CD4-positive, alpha-beta memory T cell (primary cell): ENCODE measurements at regions not wholly inside any gene's neighbourhood (a gene's known extent, or its start where the extent isn't known, plus 50 kb on each side); places are given as distances from the start of the nearest gene placed in this dataset.

Experiments used
- CTCF ChIA-PET: fragments of 350-600 bp; sonication (Branson Sonifier 250); formaldehyde crosslinking; loops from one replicate; lab custom pipeline; 2021; ENCODE audit warnings: inconsistent platforms; ENCODE audit not compliant: partially characterized antibody; lab: Charles Lee
- POLR2A ChIA-PET: fragments of 350-600 bp; sonication (Branson Sonifier 250); formaldehyde crosslinking; loops from one replicate; lab custom pipeline; 2021; ENCODE audit not compliant: partially characterized antibody; lab: Charles Lee
- DNase-seq, 5 donors: peaks; one replicate each; pipeline versions ENCODE4 v3.0.0 to v3.0.0-alpha.2; 2020 to 2022; ENCODE audit warnings: mixed read lengths in 1 of 5
- H3K27ac ChIP-seq: one replicate; pipeline ENCODE4 v1.7.0; 2013; ENCODE audit warnings: low read depth, low read length
- H3K27me3 ChIP-seq: 2 replicates; pipeline ENCODE4 v1.7.0; 2013; ENCODE audit warnings: mild to moderate bottlenecking, low read length, moderate library complexity; ENCODE audit not compliant: insufficient read depth
- H3K36me3 ChIP-seq: 2 replicates; pipeline ENCODE4 v1.7.0; 2013; ENCODE audit warnings: mild to moderate bottlenecking, low read length, moderate library complexity; ENCODE audit not compliant: insufficient read depth
- H3K4me1 ChIP-seq: 2 replicates; pipeline ENCODE4 v1.7.0; 2013; ENCODE audit warnings: mild to moderate bottlenecking, low read length, moderate library complexity; ENCODE audit not compliant: insufficient read depth
- H3K4me3 ChIP-seq, 2 donors: one replicate each; pipeline ENCODE4 v1.7.0; 2013; ENCODE audit warnings: low read length in 2 of 2, mild to moderate bottlenecking in 1 of 2
- H3K9me3 ChIP-seq, 2 donors: one replicate each; pipeline ENCODE4 v1.7.0; 2013; ENCODE audit warnings: low read length in 2 of 2, control low read depth in 1 of 2; ENCODE audit not compliant: control insufficient read depth in 1 of 2
- H3K27ac Mint-ChIP-seq, 7 donors: one replicate each; pipeline ENCODE4 v1.8.0; 2020 to 2021; ENCODE audit warnings: mixed read lengths in 7 of 7, mild to moderate bottlenecking in 6 of 7, inconsistent platforms in 3 of 7, moderate library complexity in 3 of 7
- H3K27me3 Mint-ChIP-seq, 2 donors: one replicate each; pipeline ENCODE4 v1.8.0; 2020 to 2021; ENCODE audit warnings: mixed read lengths in 2 of 2
- H3K36me3 Mint-ChIP-seq, 2 donors: one replicate each; pipeline ENCODE4 v1.8.0; 2020 to 2021; ENCODE audit warnings: mixed read lengths in 2 of 2, inconsistent platforms in 1 of 2, mild to moderate bottlenecking in 1 of 2
- H3K4me1 Mint-ChIP-seq, 4 donors: one replicate each; pipeline ENCODE4 v1.8.0; 2020 to 2021; ENCODE audit warnings: mixed read lengths in 4 of 4, mild to moderate bottlenecking in 1 of 4
- H3K4me3 Mint-ChIP-seq, 8 donors: one replicate each; pipeline ENCODE4 v1.8.0; 2020 to 2021; ENCODE audit warnings: mixed read lengths in 8 of 8, mild to moderate bottlenecking in 7 of 8, moderate library complexity in 6 of 8, inconsistent platforms in 3 of 8
- H3K9me3 Mint-ChIP-seq, 8 donors: one replicate each; pipeline ENCODE4 v1.8.0; 2020 to 2021; ENCODE audit warnings: mixed read lengths in 8 of 8, mild to moderate bottlenecking in 5 of 8, inconsistent platforms in 3 of 8, moderate library complexity in 1 of 8
- intact Hi-C: fragments of 100-400 bp; cut with micrococcal nuclease; formaldehyde crosslinking; loops from one replicate; pipeline ENCODE4 v1.15.1; 2023

DNA sequence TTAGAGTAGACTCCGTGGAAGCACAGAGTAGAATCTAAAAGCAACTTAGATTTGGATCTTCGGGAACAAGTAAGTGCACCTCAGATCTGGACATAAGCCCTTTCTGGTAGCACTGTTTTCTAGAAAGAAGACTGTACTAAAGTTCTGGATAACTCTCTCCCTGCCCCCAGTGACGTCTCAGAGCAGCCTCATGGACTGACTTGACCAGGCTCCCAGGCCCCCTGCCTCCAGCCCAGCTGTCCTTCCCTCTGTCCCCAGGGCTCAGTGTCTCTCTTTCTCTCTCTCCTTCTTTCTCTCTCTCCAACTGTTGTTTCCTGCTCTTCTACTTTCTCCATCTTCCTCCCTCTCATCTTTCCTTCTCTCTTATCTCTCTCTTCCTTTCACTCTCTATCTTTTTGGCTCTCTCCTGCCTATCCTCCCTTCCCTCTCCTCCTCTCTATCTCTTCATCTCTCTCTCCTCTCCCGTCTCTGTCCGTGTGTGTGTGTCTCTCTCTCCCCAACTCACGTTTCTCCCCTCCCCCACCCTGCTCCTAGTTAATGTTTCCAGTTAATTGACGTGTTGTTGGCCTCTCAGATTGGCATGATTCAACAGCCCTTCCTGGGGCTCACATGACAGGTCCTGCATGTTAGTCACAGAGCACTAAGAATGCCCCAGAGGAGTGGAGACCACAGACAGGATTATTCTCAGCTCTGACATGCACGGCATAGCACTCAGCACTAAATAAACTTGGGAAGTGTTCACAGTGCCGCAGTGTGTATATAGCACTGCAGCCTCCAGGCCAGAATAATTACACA, 180.4 kb upstream of the FOXQ1 start:
- peaks cover 0 to 2% (median 0%) of the 10 kb centered on the region in 8 donors for H3K9me3 Mint-ChIP-seq
- H3K4me3 Mint-ChIP-seq, result no peak overlapping the region
- H3K27ac Mint-ChIP-seq, result no peak overlapping the region
- H3K27me3 ChIP-seq, result no peaks in the 10 kb centered on the region
- peaks cover 3 to 5% (median 4%) of the 10 kb centered on the region in 4 donors for H3K4me1 Mint-ChIP-seq
- H3K4me3 ChIP-seq, result no peak overlapping the region
- CTCF ChIA-PET, result no interaction called here
- intact Hi-C loops, result no loop called here
- no peak for DNase-seq
- H3K36me3 Mint-ChIP-seq, result no peaks in the 10 kb centered on the region
- H3K27me3 Mint-ChIP-seq, result peaks cover 7 to 9% of the 10 kb centered on the region in 2 donors
- no peak overlapping the region for H3K27ac ChIP-seq
- no peaks in the 10 kb centered on the region for H3K36me3 ChIP-seq
- no peaks in the 10 kb centered on the region for H3K9me3 ChIP-seq
- POLR2A ChIA-PET, result no interaction called here
- no peaks in the 10 kb centered on the region for H3K4me1 ChIP-seq

DNA sequence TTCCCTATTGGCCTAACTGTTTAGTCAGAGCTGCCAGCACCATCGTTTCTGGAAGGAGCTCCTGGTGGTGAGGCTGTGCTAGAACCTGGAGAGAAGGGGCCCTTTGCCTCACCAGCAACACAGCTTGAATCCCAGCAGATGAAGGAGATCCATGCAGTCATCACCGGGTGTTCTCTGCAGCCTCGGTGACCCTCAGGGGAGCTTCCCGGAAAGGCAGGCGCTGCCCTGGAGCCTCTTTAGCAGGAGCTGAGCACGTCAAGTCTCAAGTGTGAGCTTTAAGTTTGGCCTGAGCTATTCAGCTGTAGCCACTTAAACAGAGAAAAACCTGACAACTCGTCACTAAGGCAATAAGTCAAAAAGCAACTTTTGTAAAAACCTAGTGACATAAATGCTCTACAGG, 181.2 kb upstream of the FOXQ1 start:
- ChIA-PET POLR2A (no interaction called here), CTCF (no interaction called here)
- peaks cover 3 to 5% (median 4%) of the 10 kb centered on the region in 4 donors for H3K4me1 Mint-ChIP-seq
- H3K9me3 ChIP-seq, result no peaks in the 10 kb centered on the region
- H3K27me3 ChIP-seq, result no peaks in the 10 kb centered on the region
- no peak overlapping the region for H3K4me3 Mint-ChIP-seq
- intact Hi-C loops, result no loop called here
- H3K9me3 Mint-ChIP-seq, result peaks cover 0 to 2% (median 0%) of the 10 kb centered on the region in 8 donors
- H3K27me3 Mint-ChIP-seq, result peaks cover 7 to 9% of the 10 kb centered on the region in 2 donors
- no peaks in the 10 kb centered on the region for H3K36me3 ChIP-seq
- no peaks in the 10 kb centered on the region for H3K4me1 ChIP-seq
- DNase-seq, result no peak
- H3K36me3 Mint-ChIP-seq, result no peaks in the 10 kb centered on the region
- no peak overlapping the region for H3K27ac ChIP-seq
- H3K4me3 ChIP-seq, result no peak overlapping the region
- no peak overlapping the region for H3K27ac Mint-ChIP-seq

DNA sequence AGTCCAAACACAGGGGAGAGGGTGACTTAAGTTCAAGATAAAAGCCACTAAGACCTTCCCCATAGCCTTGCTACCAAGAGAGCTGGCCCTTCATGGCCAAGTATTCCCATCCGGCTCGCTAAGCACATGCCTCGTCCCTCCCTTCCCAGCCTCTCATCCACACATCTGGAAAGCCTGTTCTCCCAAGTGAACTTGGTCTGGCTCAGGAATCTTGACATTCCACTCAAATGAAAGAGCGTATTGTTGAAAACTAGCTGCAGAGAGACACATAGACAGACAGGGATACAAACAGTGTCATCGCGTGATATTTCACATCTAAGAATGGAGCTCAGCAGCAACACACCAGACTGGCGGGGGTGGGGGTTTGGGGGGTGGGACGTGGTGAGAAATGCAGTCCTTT, 182.8 kb upstream of the FOXQ1 start:
- H3K9me3 Mint-ChIP-seq, result peaks cover 0 to 2% (median 0%) of the 10 kb centered on the region in 8 donors

DNA sequence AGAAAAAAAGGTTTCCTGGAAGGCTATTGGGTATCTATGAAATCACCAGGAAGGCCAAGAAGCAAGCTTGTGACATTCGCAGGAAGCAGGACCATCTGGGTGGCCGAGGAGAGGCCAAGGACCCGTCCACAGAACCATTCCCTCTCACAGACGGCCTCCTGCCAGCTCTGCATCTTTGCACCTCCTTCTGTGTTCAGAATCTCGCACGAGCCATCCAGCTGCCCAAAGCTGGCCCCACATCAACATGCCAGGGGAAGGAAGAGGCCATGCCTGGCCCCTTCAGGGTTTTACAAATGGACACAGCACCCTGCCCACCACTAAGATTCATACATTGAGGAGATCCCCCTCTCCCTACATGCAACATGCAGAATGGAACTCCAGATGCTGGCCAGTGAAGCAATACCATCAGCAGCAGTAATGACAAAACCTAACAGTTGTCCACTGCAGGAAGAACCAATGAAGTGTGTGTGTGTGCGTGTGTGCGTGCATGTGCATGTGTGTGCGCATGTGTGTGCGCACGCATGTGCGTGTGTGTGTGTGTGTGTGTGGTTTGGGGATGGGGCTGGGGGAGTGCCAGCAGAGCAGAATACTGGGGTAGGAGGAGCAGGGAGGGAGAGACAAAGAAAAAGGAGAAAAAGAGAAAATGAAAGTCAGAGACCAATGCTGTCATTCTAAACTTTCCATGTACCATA, 184.2 kb upstream of the FOXQ1 start:
- H3K36me3 ChIP-seq, result no peaks in the 10 kb centered on the region
- DNase-seq, result no peak
- H3K27me3 Mint-ChIP-seq, result peaks cover 6 to 14% of the 10 kb centered on the region in 2 donors
- no peaks in the 10 kb centered on the region for H3K27me3 ChIP-seq
- H3K4me1 ChIP-seq, result no peaks in the 10 kb centered on the region
- H3K4me3 Mint-ChIP-seq, result peak overlapping the region in 1 of 8 donors; percentile 67
- H3K36me3 Mint-ChIP-seq, result no peaks in the 10 kb centered on the region
- peaks cover 0 to 4% (median 0%) of the 10 kb centered on the region in 8 donors for H3K9me3 Mint-ChIP-seq
- H3K9me3 ChIP-seq, result no peaks in the 10 kb centered on the region
- ChIA-PET CTCF (no interaction called here), POLR2A (no interaction called here)
- no peak overlapping the region for H3K27ac ChIP-seq
- intact Hi-C loops, result no loop called here
- H3K4me3 ChIP-seq, result no peak overlapping the region
- H3K27ac Mint-ChIP-seq, result no peak overlapping the region
- peaks cover 3 to 5% (median 4%) of the 10 kb centered on the region in 4 donors for H3K4me1 Mint-ChIP-seq

More for the DNA sequence above, 182.8 kb upstream of the FOXQ1 start:
- H3K9me3 ChIP-seq, result no peaks in the 10 kb centered on the region
- Mint-ChIP-seq H3K27me3 (peaks cover 6 to 9% of the 10 kb centered on the region in 2 donors), H3K4me1 (peaks cover 3 to 5% (median 4%) of the 10 kb centered on the region in 4 donors), H3K4me3 (no peak overlapping the region), H3K27ac (no peak overlapping the region), H3K36me3 (no peaks in the 10 kb centered on the region)
- no peak overlapping the region for H3K4me3 ChIP-seq
- ChIA-PET CTCF (no interaction called here), POLR2A (no interaction called here)
- DNase-seq, result no peak
- no peak overlapping the region for H3K27ac ChIP-seq
- H3K36me3 ChIP-seq, result no peaks in the 10 kb centered on the region
- no peaks in the 10 kb centered on the region for H3K27me3 ChIP-seq
- intact Hi-C loops, result no loop called here
- no peaks in the 10 kb centered on the region for H3K4me1 ChIP-seq

DNA sequence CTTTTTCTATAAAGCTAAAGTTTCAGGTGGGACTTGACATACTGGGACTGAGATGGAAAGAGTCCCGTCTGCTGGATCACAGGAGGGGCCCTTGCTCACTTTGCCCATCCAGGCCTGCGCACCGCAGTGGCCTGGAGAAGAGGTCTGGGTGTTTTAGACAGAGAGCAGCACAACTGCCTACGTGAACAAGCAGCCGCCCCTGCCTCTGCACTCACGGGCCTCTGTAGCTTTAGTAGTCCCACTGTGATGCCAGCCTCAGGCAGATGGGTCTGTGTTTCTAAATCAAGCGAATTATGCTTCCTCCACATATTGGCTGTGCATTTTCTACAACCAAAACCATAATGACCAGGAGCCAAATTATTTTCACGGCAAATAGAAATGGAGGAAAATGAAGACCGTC, 184.8 kb upstream of the FOXQ1 start:
- Mint-ChIP-seq H3K27me3 (peaks cover 6 to 11% of the 10 kb centered on the region in 2 donors), H3K36me3 (no peaks in the 10 kb centered on the region), H3K4me1 (peaks cover 3 to 5% (median 4%) of the 10 kb centered on the region in 4 donors), H3K27ac (no peak overlapping the region), H3K4me3 (no peak overlapping the region), H3K9me3 (peaks cover 0 to 4% (median 0%) of the 10 kb centered on the region in 8 donors)
- ChIA-PET POLR2A (no interaction called here), CTCF (no interaction called here)
- no peaks in the 10 kb centered on the region for H3K36me3 ChIP-seq
- no peaks in the 10 kb centered on the region for H3K9me3 ChIP-seq
- H3K27me3 ChIP-seq, result no peaks in the 10 kb centered on the region
- DNase-seq, result no peak
- H3K27ac ChIP-seq, result no peak overlapping the region
- intact Hi-C loops, result no loop called here
- H3K4me1 ChIP-seq, result no peaks in the 10 kb centered on the region
- no peak overlapping the region for H3K4me3 ChIP-seq

DNA sequence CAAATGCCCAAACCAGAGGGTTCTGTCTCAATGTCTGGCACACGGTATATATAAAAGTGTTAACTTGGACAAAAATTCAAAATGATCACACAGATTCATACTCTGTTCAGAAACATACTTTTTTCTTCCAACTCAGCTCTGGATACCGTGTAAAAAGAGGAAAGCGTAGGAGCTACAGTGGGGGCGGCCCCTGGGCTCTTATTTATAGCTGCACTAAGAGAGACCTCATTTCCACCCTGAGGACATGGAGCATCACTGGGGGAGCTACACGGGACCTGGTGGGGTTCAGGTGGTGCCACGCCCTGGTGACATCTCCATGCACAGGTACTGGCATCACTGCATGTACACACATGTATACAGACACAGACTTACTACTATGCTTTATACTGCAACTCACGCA, 185.9 kb upstream of the FOXQ1 start:
- Histone ChIP-seq H3K27ac (no peak overlapping the region), H3K9me3 (no peaks in the 10 kb centered on the region), H3K36me3 (no peaks in the 10 kb centered on the region), H3K27me3 (no peaks in the 10 kb centered on the region), H3K4me3 (no peak overlapping the region), H3K4me1 (no peaks in the 10 kb centered on the region)
- peaks cover 3 to 5% (median 4%) of the 10 kb centered on the region in 4 donors for H3K4me1 Mint-ChIP-seq
- no peak overlapping the region for H3K27ac Mint-ChIP-seq
- no peaks in the 10 kb centered on the region for H3K36me3 Mint-ChIP-seq
- no peak for DNase-seq
- peaks cover 0 to 4% (median 0%) of the 10 kb centered on the region in 8 donors for H3K9me3 Mint-ChIP-seq
- intact Hi-C loops, result no loop called here
- H3K27me3 Mint-ChIP-seq, result peaks cover 3 to 6% of the 10 kb centered on the region in 2 donors
- ChIA-PET CTCF (no interaction called here), POLR2A (no interaction called here)
- no peak overlapping the region for H3K4me3 Mint-ChIP-seq

DNA sequence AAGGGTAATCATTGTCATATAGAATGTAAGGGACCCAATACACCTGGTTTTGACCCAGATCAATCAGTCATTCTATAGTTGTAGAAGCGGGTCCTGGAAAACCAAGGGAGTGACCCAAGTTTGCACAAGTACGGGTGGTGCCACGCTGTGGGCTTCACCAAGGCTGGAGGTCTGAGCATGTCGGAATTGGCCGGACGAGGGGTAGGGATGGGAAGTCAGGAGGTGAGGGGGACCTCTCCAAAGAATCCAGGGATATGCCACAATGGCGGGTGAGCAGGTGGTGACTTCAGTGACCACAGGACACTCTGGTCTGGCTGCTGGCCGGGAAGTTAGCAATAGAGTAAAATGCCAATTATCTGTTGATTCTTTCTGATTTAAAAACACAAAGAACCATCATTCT, 186.6 kb upstream of the FOXQ1 start:
- CTCF ChIA-PET, result no interaction called here
- POLR2A ChIA-PET, result no interaction called here
- DNase-seq, result no peak
- Mint-ChIP-seq H3K27ac (no peak overlapping the region), H3K4me3 (no peak overlapping the region), H3K36me3 (no peaks in the 10 kb centered on the region), H3K4me1 (peaks cover 3 to 5% (median 4%) of the 10 kb centered on the region in 4 donors), H3K9me3 (peaks cover 0 to 4% (median 0%) of the 10 kb centered on the region in 8 donors), H3K27me3 (peaks cover 2 to 6% of the 10 kb centered on the region in 2 donors)
- Histone ChIP-seq H3K4me1 (no peaks in the 10 kb centered on the region), H3K4me3 (no peak overlapping the region), H3K27ac (no peak overlapping the region), H3K27me3 (no peaks in the 10 kb centered on the region), H3K36me3 (no peaks in the 10 kb centered on the region), H3K9me3 (no peaks in the 10 kb centered on the region)
- intact Hi-C loops, result no loop called here
